MM.1S (cell line): ENCODE measurements at regions not wholly inside any gene's neighbourhood (a gene's known extent, or its start where the extent isn't known, plus 50 kb on each side); places are given as distances from the start of the nearest gene placed in this dataset.

ENCODE experiments used
- DNase-seq: peaks from one replicate; pipeline ENCODE4 v3.0.0-alpha.2; 2015
- H2AFZ ChIP-seq: fragments of 300-600 bp; sonication (generic); 2 replicates; pipeline ENCODE4 v1.6.0; 2016; ENCODE audit warnings: antibody characterized with exemption, low read length
- H3F3A ChIP-seq: fragments of 300-600 bp; sonication (generic); 2 replicates; pipeline ENCODE4 v1.6.1; 2016; ENCODE audit warnings: mild to moderate bottlenecking, antibody characterized with exemption, low read length, moderate library complexity, mixed read lengths; ENCODE audit not compliant: insufficient read depth
- H3K27ac ChIP-seq: fragments of 300-600 bp; sonication (generic); 2 replicates; pipeline ENCODE4 v1.5.1; 2016; ENCODE audit warnings: mild to moderate bottlenecking, low read length
- H3K27me3 ChIP-seq: fragments of 300-600 bp; sonication (generic); replicated peaks from 2 replicates; pipeline ENCODE4 v1.6.0; 2016; ENCODE audit warnings: low read length; ENCODE audit not compliant: insufficient read depth
- H3K36me3 ChIP-seq: fragments of 300-600 bp; sonication (generic); replicated peaks from 2 replicates; pipeline ENCODE4 v1.6.1; 2016; ENCODE audit warnings: mild to moderate bottlenecking, low read length, mixed read lengths; ENCODE audit not compliant: insufficient read depth
- H3K4me1 ChIP-seq: fragments of 300-600 bp; sonication (generic); 2 replicates; pipeline ENCODE4 v1.6.1; 2016; ENCODE audit warnings: low read length, mixed read lengths
- H3K4me2 ChIP-seq: fragments of 300-600 bp; sonication (generic); 2 replicates; pipeline ENCODE4 v1.6.0; 2016; ENCODE audit warnings: low read depth, low read length
- H3K4me3 ChIP-seq: fragments of 300-600 bp; sonication (generic); 2 replicates; pipeline ENCODE4 v1.5.1; 2016; ENCODE audit warnings: low read length, mixed read lengths
- H3K79me2 ChIP-seq: fragments of 300-600 bp; sonication (generic); 2 replicates; pipeline ENCODE4 v1.6.1; 2016; ENCODE audit warnings: mixed run types, low read length, mixed read lengths
- H3K9ac ChIP-seq: fragments of 300-600 bp; sonication (generic); 2 replicates; pipeline ENCODE4 v1.6.1; 2016; ENCODE audit warnings: low read length, mixed read lengths
- H3K9me2 ChIP-seq: fragments of 300-600 bp; sonication (generic); replicated peaks from 2 replicates; pipeline ENCODE4 v1.6.1; 2016; ENCODE audit warnings: mild to moderate bottlenecking, low read length, mixed read lengths; ENCODE audit not compliant: insufficient read depth
- H3K9me3 ChIP-seq: fragments of 300-600 bp; sonication (generic); replicated peaks from 2 replicates; pipeline ENCODE4 v1.6.1; 2016; ENCODE audit warnings: mild to moderate bottlenecking, low read length, mixed read lengths; ENCODE audit not compliant: insufficient read depth
- H4K20me1 ChIP-seq: fragments of 300-600 bp; sonication (generic); 2 replicates; pipeline ENCODE4 v1.6.1; 2016; ENCODE audit warnings: mild to moderate bottlenecking, low read length, moderate library complexity, mixed read lengths; ENCODE audit not compliant: insufficient read depth
- CTCF ChIP-seq: fragments of 300-600 bp; sonication (generic); IDR thresholded peaks from 2 replicates; pipeline ENCODE4 v1.5.1; 2016; ENCODE audit warnings: antibody characterized with exemption, low read length, mixed read lengths
- EZH2 ChIP-seq: fragments of 300-600 bp; sonication (generic); optimal IDR thresholded peaks from 2 replicates; pipeline ENCODE3; 2017; ENCODE audit warnings: low read depth, mild to moderate bottlenecking, antibody characterized with exemption, low read length, mixed read lengths
- EZH2phosphoT487 ChIP-seq: fragments of 300-600 bp; sonication (generic); IDR thresholded peaks from 2 replicates; pipeline ENCODE4 v1.6.1; 2018; ENCODE audit warnings: antibody characterized with exemption, low read length

DNA sequence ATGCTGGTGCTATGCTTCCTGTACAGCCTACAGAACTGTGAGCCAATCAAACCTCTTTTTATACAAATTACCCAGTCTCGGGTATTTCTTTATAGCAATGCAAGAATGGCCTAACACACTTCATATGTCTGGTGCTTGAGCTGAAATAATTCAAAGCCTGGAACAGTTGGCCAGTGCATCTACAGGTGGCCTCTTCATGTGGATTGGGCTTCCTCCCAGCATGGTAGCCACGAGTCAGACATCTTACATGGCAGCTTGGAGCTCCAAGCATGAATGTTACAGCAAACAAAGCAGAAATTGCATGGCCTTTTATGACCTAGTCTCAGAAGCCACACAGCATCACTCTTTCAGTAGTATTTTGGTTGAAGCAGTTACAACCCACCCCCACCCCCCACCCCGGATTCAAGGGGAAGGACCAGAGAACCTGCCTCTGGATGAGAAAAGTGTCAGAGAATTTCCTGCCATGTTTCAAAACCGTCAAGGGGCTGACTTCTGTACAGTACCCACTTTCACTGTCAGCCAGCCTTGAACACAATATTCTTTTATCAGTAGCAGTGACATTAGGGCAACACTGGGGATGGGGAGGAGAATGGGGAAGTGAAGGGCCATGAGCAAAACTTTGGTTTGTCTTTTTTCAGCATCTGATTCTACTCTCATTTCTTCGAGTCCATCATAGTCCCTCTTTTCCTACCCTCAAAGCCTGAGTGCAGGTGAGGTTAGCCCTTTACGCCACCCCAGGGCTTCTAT lies 368.7 kb downstream of the BCOR start:
- Histone ChIP-seq H3K4me2 (no peak overlapping the region), H2AFZ (no peak overlapping the region), H4K20me1 (no peaks in the 10 kb centered on the region), H3K9ac (no peak overlapping the region), H3K27ac (no peak overlapping the region), H3K79me2 (no peaks in the 10 kb centered on the region), H3K36me3 (no peaks in the 10 kb centered on the region), H3K9me2 (no peaks in the 10 kb centered on the region), H3K4me3 (no peak overlapping the region), H3K4me1 (no peaks in the 10 kb centered on the region), H3F3A (no peaks in the 10 kb centered on the region), H3K27me3 (no peaks in the 10 kb centered on the region), H3K9me3 (no peaks in the 10 kb centered on the region)
- no peak for DNase-seq
- TF ChIP-seq EZH2 (no peak), EZH2phosphoT487 (no peak), CTCF (no peak)

DNA sequence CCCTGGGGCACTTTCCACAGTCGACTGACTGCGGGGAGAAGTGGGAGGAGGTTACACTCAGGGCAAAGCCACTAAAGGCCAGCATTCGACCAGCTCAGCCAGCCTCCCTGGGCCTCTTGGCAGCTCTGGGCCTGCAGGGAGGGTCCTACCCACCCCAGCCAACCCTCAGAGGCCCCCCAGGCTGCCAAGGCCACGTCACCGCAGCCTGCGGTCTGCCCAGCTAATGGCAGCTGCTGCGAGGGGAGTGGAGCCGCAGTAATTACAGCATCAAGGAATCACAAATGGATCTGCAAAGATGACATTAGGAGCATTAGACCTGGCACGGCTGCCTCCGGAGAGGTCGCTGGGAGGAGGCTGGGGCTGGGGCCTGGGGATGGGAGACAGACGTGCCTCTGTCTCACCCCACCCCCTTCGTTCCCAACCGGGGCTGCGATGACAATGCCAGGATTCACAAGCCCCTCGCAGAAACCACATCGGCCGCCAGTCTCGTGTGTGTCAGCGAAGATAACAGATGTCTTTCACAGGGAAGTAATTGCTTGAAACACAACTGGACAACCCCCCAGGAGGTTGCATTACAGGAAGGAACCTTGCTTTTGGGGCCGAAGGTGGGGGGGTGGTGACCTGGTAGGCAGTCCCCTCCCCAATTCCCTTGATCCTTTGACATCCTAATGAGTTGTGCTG lies 367.6 kb downstream of the BCOR start:
- Histone ChIP-seq H3F3A (no peaks in the 10 kb centered on the region), H3K36me3 (no peaks in the 10 kb centered on the region), H3K4me3 (no peak overlapping the region), H3K9me2 (no peaks in the 10 kb centered on the region), H3K27ac (no peak overlapping the region), H3K9ac (no peak overlapping the region), H3K79me2 (no peaks in the 10 kb centered on the region), H4K20me1 (no peaks in the 10 kb centered on the region), H3K4me1 (no peaks in the 10 kb centered on the region), H3K9me3 (no peaks in the 10 kb centered on the region), H3K27me3 (no peaks in the 10 kb centered on the region), H3K4me2 (no peak overlapping the region), H2AFZ (no peak overlapping the region)
- TF ChIP-seq EZH2 (no peak), EZH2phosphoT487 (no peak), CTCF (no peak)
- no peak for DNase-seq

GRCh38 chrX:39730662-39731329 lies 367.0 kb downstream of the BCOR start:
- Histone ChIP-seq H3K36me3 (no peaks in the 10 kb centered on the region), H3K4me1 (no peaks in the 10 kb centered on the region), H3K4me3 (no peak overlapping the region), H3K27me3 (no peaks in the 10 kb centered on the region), H3F3A (no peaks in the 10 kb centered on the region), H3K4me2 (no peak overlapping the region), H3K9me2 (no peaks in the 10 kb centered on the region), H4K20me1 (no peaks in the 10 kb centered on the region), H3K9ac (no peak overlapping the region), H3K27ac (no peak overlapping the region), H3K9me3 (no peaks in the 10 kb centered on the region), H2AFZ (no peak overlapping the region), H3K79me2 (no peaks in the 10 kb centered on the region)
- DNase-seq = peak; percentile 27
- TF ChIP-seq CTCF (peak; percentile 44), EZH2 (no peak)
